Tibial nerve (tissue), 4 donors: ENCODE measurements at regions not wholly inside any gene's neighbourhood (a gene's known extent, or its start where the extent isn't known, plus 50 kb on each side); places are given as distances from the start of the nearest gene placed in this dataset.

Experiments
- EP300 ChIP-seq, 2 donors: sonication (generic); formaldehyde crosslinking; IDR thresholded peaks; one replicate each; pipeline ENCODE4 v1.6.1; 2017; ENCODE audit warnings: antibody characterized with exemption in 2 of 2, mild to moderate bottlenecking in 1 of 2
- POLR2A ChIP-seq, 2 donors: fragments of 450-650 bp; IDR thresholded peaks; one replicate each; pipeline ENCODE4 v1.6.1; 2017; ENCODE audit warnings: antibody characterized with exemption in 2 of 2, mild to moderate bottlenecking in 2 of 2, moderate library complexity in 2 of 2
- TF ChIP-seq, protein P1 (sequence below), 5 experiments: fragments of 200-600 bp in 3 of 5; fragments of 450-650 bp in 2 of 5; sonication (generic) in 3 of 5; IDR thresholded peaks; one replicate each; pipeline ENCODE4 v1.5.1; 2016 to 2019; ENCODE audit warnings: antibody characterized with exemption in 5 of 5, mild to moderate bottlenecking in 3 of 5, moderate library complexity in 2 of 5

DNA sequence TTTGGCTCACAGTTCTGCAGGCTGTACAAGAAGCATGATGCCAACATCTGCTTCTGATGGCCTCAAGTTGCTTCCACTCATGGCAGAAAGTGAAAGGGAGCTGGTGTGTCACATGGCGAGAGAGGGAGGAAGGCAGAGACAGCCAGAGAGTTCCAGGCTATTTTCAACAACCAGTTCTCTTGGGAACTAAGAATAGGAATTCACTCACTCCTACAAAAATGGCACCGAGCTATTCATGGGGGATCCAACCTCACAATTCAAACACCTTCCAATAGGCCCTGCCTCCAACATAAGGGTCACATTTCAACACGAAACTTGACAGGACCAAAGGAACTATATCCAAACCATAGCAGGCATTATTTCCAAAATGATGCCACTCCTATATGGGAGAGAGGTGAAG, 299.5 kb upstream of the TGFBR2 start:
- no peak for TF ChIP-seq POLR2A (IDR thresholded peaks at IDR 0.05)
- TF ChIP-seq, protein P1, sequence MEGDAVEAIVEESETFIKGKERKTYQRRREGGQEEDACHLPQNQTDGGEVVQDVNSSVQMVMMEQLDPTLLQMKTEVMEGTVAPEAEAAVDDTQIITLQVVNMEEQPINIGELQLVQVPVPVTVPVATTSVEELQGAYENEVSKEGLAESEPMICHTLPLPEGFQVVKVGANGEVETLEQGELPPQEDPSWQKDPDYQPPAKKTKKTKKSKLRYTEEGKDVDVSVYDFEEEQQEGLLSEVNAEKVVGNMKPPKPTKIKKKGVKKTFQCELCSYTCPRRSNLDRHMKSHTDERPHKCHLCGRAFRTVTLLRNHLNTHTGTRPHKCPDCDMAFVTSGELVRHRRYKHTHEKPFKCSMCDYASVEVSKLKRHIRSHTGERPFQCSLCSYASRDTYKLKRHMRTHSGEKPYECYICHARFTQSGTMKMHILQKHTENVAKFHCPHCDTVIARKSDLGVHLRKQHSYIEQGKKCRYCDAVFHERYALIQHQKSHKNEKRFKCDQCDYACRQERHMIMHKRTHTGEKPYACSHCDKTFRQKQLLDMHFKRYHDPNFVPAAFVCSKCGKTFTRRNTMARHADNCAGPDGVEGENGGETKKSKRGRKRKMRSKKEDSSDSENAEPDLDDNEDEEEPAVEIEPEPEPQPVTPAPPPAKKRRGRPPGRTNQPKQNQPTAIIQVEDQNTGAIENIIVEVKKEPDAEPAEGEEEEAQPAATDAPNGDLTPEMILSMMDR (IDR thresholded peaks at IDR 0.05): no peak
- TF ChIP-seq EP300 (IDR thresholded peaks at IDR 0.05): no peak
